ENCODE measurements at regions not wholly inside any gene's neighbourhood (a gene's known extent, or its start where the extent isn't known, plus 50 kb on each side); places are given as distances from the start of the nearest gene placed in this dataset.

- TF ChIP-seq, protein P1, sequence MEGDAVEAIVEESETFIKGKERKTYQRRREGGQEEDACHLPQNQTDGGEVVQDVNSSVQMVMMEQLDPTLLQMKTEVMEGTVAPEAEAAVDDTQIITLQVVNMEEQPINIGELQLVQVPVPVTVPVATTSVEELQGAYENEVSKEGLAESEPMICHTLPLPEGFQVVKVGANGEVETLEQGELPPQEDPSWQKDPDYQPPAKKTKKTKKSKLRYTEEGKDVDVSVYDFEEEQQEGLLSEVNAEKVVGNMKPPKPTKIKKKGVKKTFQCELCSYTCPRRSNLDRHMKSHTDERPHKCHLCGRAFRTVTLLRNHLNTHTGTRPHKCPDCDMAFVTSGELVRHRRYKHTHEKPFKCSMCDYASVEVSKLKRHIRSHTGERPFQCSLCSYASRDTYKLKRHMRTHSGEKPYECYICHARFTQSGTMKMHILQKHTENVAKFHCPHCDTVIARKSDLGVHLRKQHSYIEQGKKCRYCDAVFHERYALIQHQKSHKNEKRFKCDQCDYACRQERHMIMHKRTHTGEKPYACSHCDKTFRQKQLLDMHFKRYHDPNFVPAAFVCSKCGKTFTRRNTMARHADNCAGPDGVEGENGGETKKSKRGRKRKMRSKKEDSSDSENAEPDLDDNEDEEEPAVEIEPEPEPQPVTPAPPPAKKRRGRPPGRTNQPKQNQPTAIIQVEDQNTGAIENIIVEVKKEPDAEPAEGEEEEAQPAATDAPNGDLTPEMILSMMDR (IDR thresholded peaks at IDR 0.05; ENCODE audit: low read length): no peak
- TF ChIP-seq EZH2 (optimal IDR thresholded peaks at IDR 0.05; ENCODE audit: low read depth, low read length): no peak
Observed at GRCh38 chr4:3374667-3375066, 67.1 kb upstream of the HGFAC start.
